Osteoblast (primary cell): ENCODE measurements at regions not wholly inside any gene's neighbourhood (a gene's known extent, or its start where the extent isn't known, plus 50 kb on each side); places are given as distances from the start of the nearest gene placed in this dataset.

Source experiments
- DNase-seq: peaks from one replicate; pipeline ENCODE4 v3.0.0; 2011; ENCODE audit warnings: low spot score, mixed read lengths; ENCODE audit not compliant: insufficient read length; ENCODE audit errors: missing footprints
- H2AFZ ChIP-seq: 2 replicates; pipeline ENCODE4 v1.6.0; 2011; ENCODE audit warnings: mild to moderate bottlenecking, low read length
- H3K27ac ChIP-seq: 2 replicates; pipeline ENCODE4 v1.5.1; 2011; ENCODE audit warnings: mild to moderate bottlenecking, low read depth, low read length, moderate library complexity
- H3K27me3 ChIP-seq: 2 replicates; pipeline ENCODE4 v1.6.0; 2012; ENCODE audit warnings: mild to moderate bottlenecking, control low read depth, inconsistent platforms, low read length, moderate library complexity; ENCODE audit not compliant: insufficient read depth
- H3K36me3 ChIP-seq: 2 replicates; pipeline ENCODE4 v1.5.1; 2011; ENCODE audit warnings: mild to moderate bottlenecking, low read length, control low read depth, moderate library complexity; ENCODE audit not compliant: insufficient read depth
- H3K4me1 ChIP-seq: 2 replicates; pipeline ENCODE4 v1.5.1; 2011; ENCODE audit warnings: mild to moderate bottlenecking, low read length, control low read depth, moderate library complexity; ENCODE audit not compliant: insufficient read depth
- H3K4me2 ChIP-seq: 2 replicates; pipeline ENCODE4 v1.6.0; 2011; ENCODE audit warnings: mild to moderate bottlenecking, low read length; ENCODE audit not compliant: insufficient read depth
- H3K4me3 ChIP-seq: fragments of 200-600 bp; sonication (generic); 3 replicates; pipeline ENCODE4 v1.5.1; 2012; ENCODE audit warnings: mild to moderate bottlenecking, low read length, inconsistent platforms; ENCODE audit not compliant: insufficient read depth
- H3K79me2 ChIP-seq: 2 replicates; pipeline ENCODE4 v1.6.0; 2012; ENCODE audit warnings: mild to moderate bottlenecking, low read length, control low read depth, inconsistent platforms; ENCODE audit not compliant: insufficient read depth
- H3K9me3 ChIP-seq: 2 replicates; pipeline ENCODE4 v1.5.1; 2011; ENCODE audit warnings: low read depth, low read length, control low read depth
- H4K20me1 ChIP-seq: 2 replicates; pipeline ENCODE4 v1.6.0; 2012; ENCODE audit warnings: mild to moderate bottlenecking, low read length, control low read depth; ENCODE audit not compliant: insufficient read depth
- CTCF ChIP-seq: IDR thresholded peaks from 2 replicates; pipeline ENCODE4 v1.5.1; 2011; ENCODE audit warnings: mild to moderate bottlenecking, low read depth, low read length, moderate library complexity; ENCODE audit errors: extremely low read depth

- H3K9me3 ChIP-seq, result peaks cover 5% of the 10 kb centered on the region
- peak overlapping the region; percentile 38 for H3K4me3 ChIP-seq
- H3K27ac ChIP-seq, result peak overlapping the region; percentile 72
- peak overlapping the region; percentile 61 for H2AFZ ChIP-seq
- TF ChIP-seq CTCF, result no peak
- H3K79me2 ChIP-seq, result no peaks in the 10 kb centered on the region
- H3K4me2 ChIP-seq, result peak overlapping the region; percentile 61
- no peaks in the 10 kb centered on the region for H4K20me1 ChIP-seq
- peaks cover 27% of the 10 kb centered on the region for H3K4me1 ChIP-seq
- peak; percentile 98 for DNase-seq
- no peaks in the 10 kb centered on the region for H3K27me3 ChIP-seq
- no peaks in the 10 kb centered on the region for H3K36me3 ChIP-seq
These were observed 58.7 kb upstream of the NCOR2 start for GRCh38 chr12:124625867-124626675.

GRCh38 chr12:124624823-124625222 is 57.4 kb upstream of the NCOR2 start:
- H3K4me1 ChIP-seq, result peaks cover 33% of the 10 kb centered on the region
- no peak overlapping the region for H3K27ac ChIP-seq
- H3K79me2 ChIP-seq, result no peaks in the 10 kb centered on the region

GRCh38 chr12:124623344-124624035 is 56.1 kb upstream of the NCOR2 start:
- H3K4me3 ChIP-seq, result no peak overlapping the region
- H3K4me1 ChIP-seq, result peaks cover 33% of the 10 kb centered on the region
- no peaks in the 10 kb centered on the region for H3K36me3 ChIP-seq
- H4K20me1 ChIP-seq, result no peaks in the 10 kb centered on the region
- no peak overlapping the region for H3K4me2 ChIP-seq
- no peak overlapping the region for H3K27ac ChIP-seq
- no peak overlapping the region for H2AFZ ChIP-seq
- H3K79me2 ChIP-seq, result no peaks in the 10 kb centered on the region
- no peak for TF ChIP-seq CTCF
- no peak for DNase-seq
- H3K27me3 ChIP-seq, result peaks cover 2% of the 10 kb centered on the region
- peaks cover 5% of the 10 kb centered on the region for H3K9me3 ChIP-seq

More at GRCh38 chr12:124624823-124625222, 57.4 kb upstream of the NCOR2 start:
- Histone ChIP-seq H4K20me1 (no peaks in the 10 kb centered on the region), H3K9me3 (peaks cover 5% of the 10 kb centered on the region), H3K4me2 (no peak overlapping the region), H3K4me3 (no peak overlapping the region), H2AFZ (no peak overlapping the region), H3K36me3 (no peaks in the 10 kb centered on the region), H3K27me3 (no peaks in the 10 kb centered on the region)
- peak; percentile 65 for DNase-seq
- no peak for TF ChIP-seq CTCF

GRCh38 chr12:124622764-124623163 is 55.4 kb upstream of the NCOR2 start:
- Histone ChIP-seq H2AFZ (no peak overlapping the region), H3K4me1 (peaks cover 33% of the 10 kb centered on the region), H3K79me2 (no peaks in the 10 kb centered on the region), H3K36me3 (no peaks in the 10 kb centered on the region), H3K9me3 (peaks cover 5% of the 10 kb centered on the region), H3K27ac (no peak overlapping the region), H4K20me1 (no peaks in the 10 kb centered on the region), H3K4me2 (no peak overlapping the region), H3K4me3 (no peak overlapping the region), H3K27me3 (peaks cover 3% of the 10 kb centered on the region)
- DNase-seq, result no peak
- TF ChIP-seq CTCF, result no peak
